Eye (tissue), 1 donor: ENCODE measurements at regions not wholly inside any gene's neighbourhood (a gene's known extent, or its start where the extent isn't known, plus 50 kb on each side); places are given as distances from the start of the nearest gene placed in this dataset.

Experiments
- DNase-seq: peaks from one replicate; pipeline ENCODE4 v3.0.0-alpha.2; 2015

GRCh38 chr13:73369095-73369494, 310.3 kb downstream of the KLF5 start:
- DNase-seq: no peak

DNA sequence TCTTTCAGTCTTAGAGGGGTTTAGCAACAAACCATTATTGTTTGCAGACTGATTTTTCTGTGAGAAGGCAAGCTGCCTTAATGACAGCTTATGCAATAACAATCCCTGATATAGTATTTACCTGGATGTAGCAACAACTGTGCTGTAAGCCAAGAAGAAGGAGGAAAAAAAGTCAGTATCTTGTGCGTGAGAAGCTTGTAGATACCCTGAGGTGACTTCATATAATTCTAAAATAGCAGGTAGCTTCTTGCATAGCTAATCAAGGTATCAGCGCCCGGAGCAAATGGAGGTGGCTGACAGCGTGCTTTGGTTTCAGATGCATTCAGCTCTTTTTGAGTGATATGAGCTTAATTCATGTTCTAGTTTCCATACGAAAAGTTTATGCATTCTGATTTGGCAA, 309.8 kb downstream of the KLF5 start:
- DNase-seq: peak; percentile 39

GRCh38 chr13:73367886-73368285, 309.1 kb downstream of the KLF5 start:
- DNase-seq: peak; percentile 2

- no peak for DNase-seq
Observed at GRCh38 chr13:73366241-73366640, 307.4 kb downstream of the KLF5 start.

GRCh38 chr13:73365681-73366080, 306.9 kb downstream of the KLF5 start:
- no peak for DNase-seq

DNA sequence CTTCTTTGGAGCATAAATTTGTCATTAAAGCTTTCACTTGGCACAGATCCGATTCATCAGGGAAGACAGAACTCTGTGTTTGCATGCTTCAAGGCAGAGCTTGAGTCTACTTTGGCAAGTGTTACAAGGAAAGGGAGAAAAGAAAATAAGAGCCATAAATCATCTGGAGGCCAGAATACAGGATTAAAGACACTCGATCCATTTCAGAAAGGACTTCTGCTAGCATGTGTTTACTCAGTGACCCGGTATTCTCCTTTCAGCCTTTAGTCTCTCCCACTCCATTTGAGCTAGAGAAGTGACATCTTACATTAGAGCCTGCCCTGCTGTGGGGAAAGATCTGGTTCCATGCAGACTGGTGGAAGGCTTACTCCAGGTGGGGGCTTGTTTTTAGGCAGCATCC, 306.4 kb downstream of the KLF5 start:
- no peak for DNase-seq

DNA sequence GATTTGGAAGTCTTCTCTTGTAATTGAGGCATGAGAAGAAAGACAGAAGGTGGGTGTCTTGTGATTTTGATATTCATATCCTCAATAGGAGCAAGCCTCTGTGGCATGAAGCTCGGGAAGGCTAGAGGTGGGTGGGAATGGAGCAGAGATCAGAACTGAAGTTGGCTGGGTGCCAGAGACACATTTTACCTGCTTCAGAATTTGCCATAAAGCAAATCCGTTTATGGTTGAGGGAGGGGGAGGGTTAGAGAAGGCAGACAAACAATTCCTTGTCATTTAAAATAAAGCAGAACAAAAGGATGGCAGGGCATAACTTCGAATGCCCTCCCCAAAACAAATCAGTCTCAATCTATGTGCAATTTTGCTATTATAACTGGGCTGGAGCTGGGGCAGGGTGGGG, 305.9 kb downstream of the KLF5 start:
- no peak for DNase-seq

DNA sequence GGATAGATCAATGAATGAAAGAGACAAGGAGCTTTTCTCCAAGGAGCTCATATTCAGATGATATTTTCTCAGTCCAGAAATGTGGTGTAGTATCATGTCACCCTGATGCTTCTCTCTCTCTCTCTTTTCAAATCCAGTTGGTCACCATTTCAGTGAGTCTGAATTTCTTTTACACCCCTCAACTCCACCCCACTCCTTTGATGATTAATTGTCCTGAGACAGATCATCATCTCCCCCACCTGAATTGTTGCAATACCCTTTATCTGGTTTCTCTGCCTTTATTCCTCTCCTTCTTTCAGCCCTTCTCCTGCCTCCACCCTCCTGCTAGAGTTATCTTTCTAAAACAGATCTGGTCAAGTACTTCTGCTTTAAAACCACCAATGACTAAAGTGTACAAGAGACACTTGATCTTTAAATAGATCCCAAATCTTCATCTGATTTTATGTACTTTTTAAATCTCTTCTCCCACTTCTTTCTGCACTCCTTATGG, 299.8 kb downstream of the KLF5 start:
- DNase-seq: no peak

DNA sequence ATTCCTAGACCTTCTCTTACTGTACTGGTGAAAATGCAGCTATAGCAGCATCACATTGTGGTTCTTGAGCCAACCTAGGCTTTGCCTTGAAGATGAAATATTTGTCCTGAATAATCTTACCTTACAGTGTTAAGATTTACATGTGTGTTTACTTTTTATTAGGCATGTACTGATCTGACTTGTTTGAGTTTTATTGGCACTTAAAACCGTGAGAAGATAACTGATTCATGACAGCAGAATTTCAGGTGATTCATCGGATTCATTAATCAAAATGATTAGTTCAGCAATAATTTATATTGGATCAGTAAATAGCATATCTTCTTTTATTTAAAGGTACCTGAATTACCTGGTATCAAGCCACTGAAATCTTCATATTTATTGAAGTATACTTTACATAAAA, 296.3 kb downstream of the KLF5 start:
- DNase-seq: no peak

DNA sequence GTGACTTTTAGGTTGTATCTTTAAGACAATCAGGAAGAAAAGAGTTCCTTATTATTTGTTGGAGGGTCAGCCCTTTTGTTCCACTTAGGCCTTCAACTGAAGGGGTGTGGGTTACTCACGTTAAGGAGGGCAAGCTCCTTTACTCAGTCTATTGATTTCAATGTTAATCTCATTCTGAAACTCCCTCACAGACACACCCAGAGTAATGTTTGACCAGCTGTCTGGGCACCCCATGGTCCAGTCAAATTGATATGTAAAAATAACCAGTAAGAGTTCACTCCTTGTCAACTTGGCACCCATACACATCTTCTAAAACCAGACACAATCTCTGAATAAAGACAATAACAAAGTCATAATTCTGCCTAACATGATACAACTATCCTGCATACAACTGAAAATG, 292.9 kb downstream of the KLF5 start:
- DNase-seq: no peak

GRCh38 chr13:73341748-73342147, 282.9 kb downstream of the KLF5 start:
- no peak for DNase-seq

GRCh38 chr13:73340069-73340468, 281.3 kb downstream of the KLF5 start:
- no peak for DNase-seq

- no peak for DNase-seq
Observed at GRCh38 chr13:73339086-73339485, 280.3 kb downstream of the KLF5 start.

DNA sequence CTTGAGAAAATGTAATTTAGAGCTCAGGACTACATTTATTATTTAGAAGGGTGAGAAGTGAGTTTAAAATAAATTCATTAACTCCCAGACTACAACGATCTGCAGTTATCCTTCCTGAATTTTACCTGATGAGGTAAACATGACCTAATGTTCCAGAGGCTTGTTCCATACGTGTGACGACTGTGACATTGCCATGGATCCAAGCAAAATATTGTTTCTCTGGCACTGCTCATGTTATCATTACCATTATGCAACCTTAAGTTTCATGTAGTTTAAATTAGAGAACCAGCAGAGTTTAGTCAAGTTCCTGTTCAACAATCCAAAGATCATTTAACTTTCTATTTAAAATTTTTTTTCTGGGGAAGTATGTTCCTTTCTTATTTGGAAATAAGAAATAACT, 279.6 kb downstream of the KLF5 start:
- DNase-seq: peak; percentile 18

GRCh38 chr13:73337532-73337931, 278.7 kb downstream of the KLF5 start:
- DNase-seq: no peak

GRCh38 chr13:73336773-73337172, 278.0 kb downstream of the KLF5 start:
- no peak for DNase-seq

DNA sequence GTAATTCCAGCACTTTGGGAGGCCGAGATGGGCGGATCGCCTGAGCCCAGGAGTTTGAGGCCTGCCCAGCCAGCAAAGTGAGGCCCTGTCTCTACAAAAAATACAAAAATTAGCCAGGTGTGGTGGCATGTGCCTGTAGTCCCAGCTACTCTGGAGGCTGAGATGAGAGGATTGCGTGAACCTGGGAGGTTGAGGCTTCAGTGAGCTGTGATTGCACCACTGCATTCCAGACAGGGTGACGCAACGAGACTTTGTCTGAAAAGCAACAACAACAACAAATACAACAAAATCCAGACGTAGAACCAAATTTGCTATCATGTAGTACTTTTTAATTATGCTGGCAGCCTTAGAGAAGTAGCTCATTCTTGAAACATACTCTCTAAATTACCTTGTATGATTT, 277.1 kb downstream of the KLF5 start:
- no peak for DNase-seq

DNA sequence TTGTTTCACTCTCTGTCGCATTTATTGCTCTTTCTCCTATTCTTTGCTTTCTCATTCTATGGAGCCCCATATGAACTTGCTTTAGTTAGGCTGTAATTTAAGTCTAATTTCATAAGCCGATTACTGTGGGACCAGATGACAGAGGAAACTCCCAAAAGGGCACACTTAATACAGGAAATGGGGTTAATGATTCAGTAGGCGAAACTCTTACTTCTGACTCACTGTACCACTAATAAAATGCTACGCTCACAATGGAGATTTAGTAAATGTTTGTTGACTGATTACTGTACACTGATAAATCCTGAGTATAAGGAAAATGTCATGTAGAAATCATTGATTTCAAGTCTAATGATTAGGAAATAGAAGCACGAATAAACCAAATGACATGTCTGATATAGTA, 276.4 kb downstream of the KLF5 start:
- DNase-seq: no peak

DNA sequence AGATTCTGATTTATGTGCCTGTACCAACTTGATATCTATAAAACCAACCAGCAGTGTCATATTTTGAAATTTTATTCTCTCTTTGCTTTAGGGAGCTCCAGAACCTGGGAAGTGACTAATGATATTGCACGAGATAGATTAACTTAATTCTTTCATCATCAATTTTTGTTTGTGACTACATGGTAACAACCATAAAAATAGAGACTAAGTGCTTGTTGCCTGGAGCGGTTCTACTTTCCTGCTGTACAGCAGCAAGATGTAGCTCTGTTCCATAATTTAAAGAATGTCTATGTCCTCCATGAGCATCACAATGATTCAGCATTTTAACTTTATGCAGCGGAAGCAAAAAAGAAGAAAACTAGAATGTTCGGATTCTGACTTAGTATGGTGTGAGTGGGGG, 275.6 kb downstream of the KLF5 start:
- no peak for DNase-seq

DNA sequence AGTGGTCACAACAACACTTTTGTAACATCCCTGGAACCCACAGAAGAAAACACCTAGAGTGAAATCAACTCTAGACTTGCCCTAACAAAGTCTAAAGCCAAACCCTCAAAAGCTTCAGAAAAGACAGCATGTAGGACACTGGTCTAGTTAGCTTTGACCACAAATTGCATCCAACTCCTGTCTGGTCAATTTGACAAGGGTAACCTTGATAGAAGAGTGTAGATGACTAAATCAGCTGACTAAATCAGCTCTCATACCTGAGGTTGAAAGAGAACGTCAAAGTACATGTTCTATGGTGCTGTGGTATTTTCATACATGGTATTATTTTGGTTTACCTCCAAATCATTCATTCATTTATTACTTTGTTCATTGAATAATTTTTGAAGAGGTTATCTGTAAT, 272.8 kb downstream of the KLF5 start:
- DNase-seq: no peak

- no peak for DNase-seq
Observed at GRCh38 chr13:73329355-73329754, 270.6 kb downstream of the KLF5 start.

- DNase-seq: no peak
Observed at GRCh38 chr13:73327579-73327978, 268.8 kb downstream of the KLF5 start.

DNA sequence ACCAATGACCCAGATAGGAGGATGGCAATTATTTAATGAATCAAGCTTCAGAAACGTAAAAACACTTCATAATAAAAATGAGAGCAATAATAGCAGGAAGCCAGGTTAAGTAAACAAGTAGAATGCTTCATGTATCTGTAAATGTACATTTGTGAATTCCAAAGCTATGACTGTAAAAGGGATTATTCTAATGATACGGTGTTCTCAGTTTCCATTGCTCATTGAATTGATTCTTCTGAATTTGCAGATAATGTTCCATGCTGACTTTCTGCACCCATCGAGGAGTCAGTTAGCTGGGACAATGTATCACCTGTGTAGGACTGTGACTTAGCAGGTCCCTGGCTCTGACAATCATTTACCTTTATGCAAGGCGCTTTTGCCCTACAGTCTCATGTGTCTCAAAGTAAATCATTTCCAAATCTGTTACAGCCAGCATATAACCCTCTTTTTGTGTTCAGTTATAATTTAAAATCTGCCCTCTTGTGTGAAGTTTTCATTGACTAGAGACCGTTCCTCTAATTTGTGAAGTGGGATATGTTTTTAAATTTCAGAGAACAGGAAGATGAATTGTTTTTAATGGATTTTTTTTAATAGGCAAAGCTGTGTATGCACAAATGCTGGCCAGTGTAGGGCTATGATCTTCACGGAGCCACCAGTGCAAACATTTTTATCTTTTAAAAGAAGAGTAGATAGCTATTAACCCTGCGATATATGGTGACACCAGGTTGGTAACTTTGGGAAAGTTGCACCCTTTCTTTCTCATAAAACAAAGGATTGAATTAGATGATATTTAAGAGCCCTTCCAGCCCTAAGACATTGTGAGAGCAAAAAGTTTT, 267.1 kb downstream of the KLF5 start:
- DNase-seq: no peak

GRCh38 chr13:73324842-73325722, 266.3 kb downstream of the KLF5 start:
- DNase-seq: no peak
